ENCODE measurements at regions not wholly inside any gene's neighbourhood (a gene's known extent, or its start where the extent isn't known, plus 50 kb on each side); places are given as distances from the start of the nearest gene placed in this dataset.

GRCh38 chr15:62561571-62561970, 396.5 kb upstream of the C2CD4B start:
- TF ChIP-seq, protein P1, sequence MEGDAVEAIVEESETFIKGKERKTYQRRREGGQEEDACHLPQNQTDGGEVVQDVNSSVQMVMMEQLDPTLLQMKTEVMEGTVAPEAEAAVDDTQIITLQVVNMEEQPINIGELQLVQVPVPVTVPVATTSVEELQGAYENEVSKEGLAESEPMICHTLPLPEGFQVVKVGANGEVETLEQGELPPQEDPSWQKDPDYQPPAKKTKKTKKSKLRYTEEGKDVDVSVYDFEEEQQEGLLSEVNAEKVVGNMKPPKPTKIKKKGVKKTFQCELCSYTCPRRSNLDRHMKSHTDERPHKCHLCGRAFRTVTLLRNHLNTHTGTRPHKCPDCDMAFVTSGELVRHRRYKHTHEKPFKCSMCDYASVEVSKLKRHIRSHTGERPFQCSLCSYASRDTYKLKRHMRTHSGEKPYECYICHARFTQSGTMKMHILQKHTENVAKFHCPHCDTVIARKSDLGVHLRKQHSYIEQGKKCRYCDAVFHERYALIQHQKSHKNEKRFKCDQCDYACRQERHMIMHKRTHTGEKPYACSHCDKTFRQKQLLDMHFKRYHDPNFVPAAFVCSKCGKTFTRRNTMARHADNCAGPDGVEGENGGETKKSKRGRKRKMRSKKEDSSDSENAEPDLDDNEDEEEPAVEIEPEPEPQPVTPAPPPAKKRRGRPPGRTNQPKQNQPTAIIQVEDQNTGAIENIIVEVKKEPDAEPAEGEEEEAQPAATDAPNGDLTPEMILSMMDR (IDR thresholded peaks at IDR 0.05; ENCODE audit: poor library complexity) = no peak
- TF ChIP-seq EZH2 (IDR thresholded peaks at IDR 0.05; ENCODE audit: borderline replicate concordance) = no peak
- no peak for TF ChIP-seq EZH2phosphoT487 (IDR thresholded peaks at IDR 0.05; ENCODE audit: low read depth, severe bottlenecking, unreplicated experiment)
